SIG-M5 treated with dmso at 0.1 percent for 504 hours (cell line): ENCODE measurements at regions not wholly inside any gene's neighbourhood (a gene's known extent, or its start where the extent isn't known, plus 50 kb on each side); places are given as distances from the start of the nearest gene placed in this dataset.
"Not testable (repeated sequence)": the region's sequence is repeated elsewhere in the genome, so short reads cannot be mapped to it uniquely, and the experiment has no call there.

Experiments
- DNase-seq: peaks from one replicate; lab custom pipeline; 2025; ENCODE audit not compliant: unreplicated experiment; lab: John Stamatoyannopoulos, UW

DNA sequence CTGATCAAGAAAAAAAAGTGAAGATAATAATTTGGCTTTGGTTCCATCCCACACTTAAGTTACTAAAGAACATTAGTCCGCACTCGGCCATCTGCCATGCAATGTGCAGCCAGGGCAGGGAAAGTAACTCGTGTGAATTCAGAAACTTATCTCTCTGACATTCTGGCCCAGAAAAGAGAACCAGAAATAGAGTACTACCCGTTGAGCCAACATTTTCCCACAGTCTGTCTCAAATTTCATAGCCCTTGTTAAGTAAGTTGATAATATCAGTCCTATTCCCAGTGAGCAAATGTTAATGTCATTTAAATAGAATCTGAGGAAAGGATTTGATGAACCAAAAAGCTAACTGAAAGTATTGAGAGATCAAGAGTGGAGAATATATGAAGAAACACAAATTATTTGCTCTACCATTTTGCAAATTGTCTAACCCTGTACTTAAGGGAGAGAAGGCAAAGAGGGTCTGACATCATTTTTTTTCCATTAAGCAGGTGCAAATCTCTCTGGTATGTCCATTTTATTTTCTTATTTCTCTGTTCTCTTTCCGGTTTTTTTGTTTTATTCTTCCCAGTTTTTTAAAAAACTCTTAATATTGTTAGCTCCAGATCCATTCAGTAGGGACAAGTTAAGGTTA is 156.3 kb downstream of the NDFIP2 start:
- no peak for DNase-seq

DNA sequence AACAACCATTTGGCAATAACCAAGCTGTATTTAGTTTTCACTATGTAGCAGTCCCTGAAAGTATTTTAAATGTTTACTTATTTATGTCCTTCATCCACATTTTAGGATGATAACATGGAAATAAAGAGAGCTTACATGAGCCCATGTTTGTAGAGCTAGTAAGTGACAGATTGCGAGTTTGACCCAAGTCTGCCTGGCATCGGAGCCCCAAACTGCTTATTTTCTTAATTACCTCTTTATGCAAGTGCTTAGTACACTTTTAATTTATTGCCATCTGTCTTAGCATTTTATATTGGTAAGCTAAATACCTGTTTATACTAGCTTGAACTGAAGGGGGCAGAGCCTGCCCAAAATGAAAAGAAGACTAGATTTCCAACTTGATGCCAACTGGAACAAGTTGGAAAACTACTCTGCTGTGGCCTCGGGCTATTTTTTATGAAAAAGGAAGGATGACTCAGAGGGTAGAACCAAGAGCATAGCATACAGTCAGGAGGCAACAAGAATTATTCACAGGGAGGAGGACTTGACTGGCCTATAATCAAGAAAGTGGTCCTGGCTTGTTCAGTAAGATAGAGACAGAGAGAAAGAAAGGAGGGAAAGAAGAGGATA is 150.2 kb downstream of the NDFIP2 start:
- DNase-seq: no peak

DNA sequence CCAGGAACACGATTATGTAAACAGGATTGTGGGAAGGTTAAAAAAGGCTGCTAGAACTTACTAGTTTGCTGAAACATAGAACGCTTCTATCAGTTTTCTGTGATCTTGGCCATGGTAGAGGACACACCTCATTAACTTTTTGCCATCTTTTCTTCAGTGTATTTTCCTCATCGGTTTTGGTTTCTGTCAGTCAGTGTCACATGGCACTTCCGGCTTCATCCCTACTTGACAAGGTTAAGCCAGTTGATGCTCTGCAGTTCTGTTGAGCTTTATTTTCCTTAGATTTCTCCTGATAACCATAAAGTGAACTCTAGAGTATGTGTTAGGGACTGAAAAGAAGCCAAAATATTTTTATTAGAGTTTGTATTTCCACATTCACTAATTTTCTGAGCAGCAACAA is 147.5 kb downstream of the NDFIP2 start:
- no peak for DNase-seq

GRCh38 chr13:79626924-79627323 is 146.0 kb downstream of the NDFIP2 start:
- no peak for DNase-seq

DNA sequence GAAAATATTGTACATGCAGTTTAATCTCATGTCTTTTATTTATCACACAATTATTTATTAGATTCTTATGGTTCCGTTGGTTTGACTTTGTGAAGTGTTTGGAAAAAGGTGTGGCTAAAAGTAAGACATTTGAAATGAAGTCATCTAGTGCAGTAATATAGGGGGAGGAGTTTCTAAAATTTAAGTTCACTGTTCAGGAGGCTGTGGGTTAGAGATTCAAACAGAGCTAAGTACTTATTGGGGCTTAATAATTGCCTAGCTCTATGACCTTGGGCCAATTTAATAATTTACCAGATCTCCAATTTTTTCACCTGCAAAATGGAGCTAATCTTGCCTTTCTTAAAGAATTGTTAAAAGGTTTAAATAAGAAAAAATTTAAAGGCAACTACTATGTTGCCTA is 144.6 kb downstream of the NDFIP2 start:
- no peak for DNase-seq

GRCh38 chr13:79621902-79622301 is 140.9 kb downstream of the NDFIP2 start:
- DNase-seq: no peak

DNA sequence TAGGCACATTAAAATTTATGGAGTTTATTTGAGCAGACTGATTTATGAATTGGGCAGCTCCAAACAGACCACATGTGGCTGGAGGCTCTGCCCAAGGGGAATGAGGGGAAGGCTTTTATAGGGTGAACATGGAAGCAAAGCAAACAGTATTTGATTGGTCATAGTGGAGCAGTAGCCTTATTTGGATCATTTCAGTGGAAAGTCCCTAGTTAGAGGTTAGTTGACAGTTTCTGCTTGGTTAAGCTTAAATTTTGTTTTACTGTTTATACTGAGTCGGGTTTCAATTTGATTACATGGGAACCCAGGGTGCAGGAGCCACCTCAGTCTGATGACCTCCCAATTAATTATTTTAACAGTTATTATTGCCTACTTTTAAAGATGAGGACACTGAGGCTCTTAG is 140.5 kb downstream of the NDFIP2 start:
- DNase-seq: no peak

- DNase-seq: no peak
Observed at GRCh38 chr13:79614250-79614918, 133.4 kb downstream of the NDFIP2 start.

- no peak for DNase-seq
Observed at GRCh38 chr13:79612604-79613003, 131.6 kb downstream of the NDFIP2 start.

- DNase-seq: not testable (repeated sequence)
Observed at GRCh38 chr13:79607895-79608294, 126.9 kb downstream of the NDFIP2 start.
